ENCODE measurements at regions not wholly inside any gene's neighbourhood (a gene's known extent, or its start where the extent isn't known, plus 50 kb on each side); places are given as distances from the start of the nearest gene placed in this dataset.

- TF ChIP-seq POLR2A (IDR thresholded peaks at IDR 0.05; ENCODE audit: low read depth, low read length): no peak
- no peak for TF ChIP-seq TAF1 (IDR thresholded peaks at IDR 0.05; ENCODE audit: low read depth, low read length)
- no peak for TF ChIP-seq POLR2AphosphoS5 (IDR thresholded peaks at IDR 0.05; ENCODE audit: low read depth, low read length)
- TF ChIP-seq POU2F2 (IDR thresholded peaks at IDR 0.05; ENCODE audit: low read depth, low read length): no peak
- TF ChIP-seq SPI1 (IDR thresholded peaks at IDR 0.05; ENCODE audit: low read depth, low read length): no peak
These were observed 61.0 kb downstream of the SPATA19 start for GRCh38 chr11:133784359-133784758.
